GM12872 (cell line): ENCODE measurements at regions not wholly inside any gene's neighbourhood (a gene's known extent, or its start where the extent isn't known, plus 50 kb on each side); places are given as distances from the start of the nearest gene placed in this dataset.

Experiments
- TF ChIP-seq, protein P1 (sequence below): IDR thresholded peaks from 3 replicates; pipeline ENCODE4 v1.5.1; 2011; ENCODE audit warnings: low read depth, mild to moderate bottlenecking, low read length, moderate library complexity; ENCODE audit not compliant: insufficient read depth

DNA sequence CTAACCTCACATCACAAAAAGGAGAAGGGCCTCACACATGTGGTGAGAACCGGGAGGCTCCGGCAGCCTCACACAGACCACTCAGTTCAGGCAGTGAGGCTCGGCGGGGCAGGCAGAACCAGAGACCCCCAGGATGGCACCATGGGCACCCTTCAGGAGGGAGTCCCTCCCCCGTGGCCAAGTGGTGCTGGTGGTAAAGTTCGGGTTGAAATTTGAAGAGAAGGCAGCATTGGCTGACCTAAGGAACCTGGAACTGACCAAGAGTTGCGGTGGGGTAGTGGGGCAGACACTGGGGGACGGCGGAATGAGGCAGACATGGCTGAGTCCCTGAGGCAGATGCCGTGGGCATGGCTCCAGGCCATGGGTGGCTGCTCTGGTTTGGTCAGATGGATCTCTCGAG, 239.3 kb upstream of the MYT1L start:
- TF ChIP-seq, protein P1, sequence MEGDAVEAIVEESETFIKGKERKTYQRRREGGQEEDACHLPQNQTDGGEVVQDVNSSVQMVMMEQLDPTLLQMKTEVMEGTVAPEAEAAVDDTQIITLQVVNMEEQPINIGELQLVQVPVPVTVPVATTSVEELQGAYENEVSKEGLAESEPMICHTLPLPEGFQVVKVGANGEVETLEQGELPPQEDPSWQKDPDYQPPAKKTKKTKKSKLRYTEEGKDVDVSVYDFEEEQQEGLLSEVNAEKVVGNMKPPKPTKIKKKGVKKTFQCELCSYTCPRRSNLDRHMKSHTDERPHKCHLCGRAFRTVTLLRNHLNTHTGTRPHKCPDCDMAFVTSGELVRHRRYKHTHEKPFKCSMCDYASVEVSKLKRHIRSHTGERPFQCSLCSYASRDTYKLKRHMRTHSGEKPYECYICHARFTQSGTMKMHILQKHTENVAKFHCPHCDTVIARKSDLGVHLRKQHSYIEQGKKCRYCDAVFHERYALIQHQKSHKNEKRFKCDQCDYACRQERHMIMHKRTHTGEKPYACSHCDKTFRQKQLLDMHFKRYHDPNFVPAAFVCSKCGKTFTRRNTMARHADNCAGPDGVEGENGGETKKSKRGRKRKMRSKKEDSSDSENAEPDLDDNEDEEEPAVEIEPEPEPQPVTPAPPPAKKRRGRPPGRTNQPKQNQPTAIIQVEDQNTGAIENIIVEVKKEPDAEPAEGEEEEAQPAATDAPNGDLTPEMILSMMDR = no peak

DNA sequence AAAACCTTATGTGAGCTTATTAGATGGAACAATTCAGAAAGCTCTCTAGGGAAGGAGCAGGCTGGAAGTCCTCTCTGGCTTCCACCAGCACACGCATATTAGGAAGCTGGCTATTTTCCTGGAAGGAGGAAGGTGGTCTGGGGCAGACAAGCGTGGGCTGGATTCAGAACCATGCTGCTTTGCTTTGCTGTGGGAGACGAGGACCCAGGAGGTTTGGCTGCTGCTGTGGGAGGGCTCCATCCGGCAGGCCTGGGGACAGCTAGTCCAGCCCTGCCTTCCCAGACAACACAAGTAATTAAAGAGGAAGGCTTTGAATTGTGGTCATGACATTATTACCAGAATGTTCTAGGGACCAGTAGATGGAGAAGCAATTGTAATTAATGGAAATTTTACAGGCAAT, 238.8 kb upstream of the MYT1L start:
- TF ChIP-seq, protein P1 = no peak

DNA sequence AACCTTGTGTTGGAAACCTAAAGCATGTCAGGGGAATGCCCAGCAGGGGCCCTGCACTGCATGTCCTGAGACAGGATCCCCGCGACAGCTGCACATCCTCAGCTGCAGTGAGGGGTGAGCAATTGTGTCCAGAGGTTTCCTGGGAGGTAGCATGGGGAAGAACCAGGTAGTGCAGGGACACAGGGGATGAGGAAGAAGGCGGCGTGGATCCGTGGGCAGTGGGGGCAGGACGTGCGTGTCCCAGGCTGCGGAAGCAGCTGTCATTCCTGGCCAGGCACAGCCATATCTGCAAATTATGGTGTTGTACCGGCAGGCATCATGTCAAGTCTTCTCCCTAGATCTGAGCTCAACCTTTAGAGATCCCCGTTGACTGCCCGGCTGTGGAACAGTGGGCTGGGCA, 238.2 kb upstream of the MYT1L start:
- TF ChIP-seq, protein P1 = no peak

DNA sequence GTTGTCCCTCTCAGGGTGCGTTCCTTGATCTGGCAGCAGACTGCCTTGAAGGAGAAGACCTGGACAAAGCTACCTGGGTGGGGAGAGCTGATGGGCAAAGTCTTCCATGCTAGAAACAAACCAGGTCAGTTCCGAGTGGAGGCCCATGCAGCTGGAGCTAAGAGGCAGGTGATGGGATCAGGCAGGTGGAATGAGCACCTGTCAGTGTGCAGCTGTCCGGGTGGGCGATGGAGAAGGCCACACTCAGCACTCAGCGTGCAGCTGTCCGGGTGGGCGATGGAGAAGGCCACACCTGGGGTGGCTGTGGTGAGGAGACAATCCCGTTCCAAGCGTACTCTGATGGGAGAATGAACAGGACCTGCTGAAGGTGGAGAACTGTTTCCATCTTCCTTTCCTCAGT, 237.3 kb upstream of the MYT1L start:
- TF ChIP-seq, protein P1 = no peak

DNA sequence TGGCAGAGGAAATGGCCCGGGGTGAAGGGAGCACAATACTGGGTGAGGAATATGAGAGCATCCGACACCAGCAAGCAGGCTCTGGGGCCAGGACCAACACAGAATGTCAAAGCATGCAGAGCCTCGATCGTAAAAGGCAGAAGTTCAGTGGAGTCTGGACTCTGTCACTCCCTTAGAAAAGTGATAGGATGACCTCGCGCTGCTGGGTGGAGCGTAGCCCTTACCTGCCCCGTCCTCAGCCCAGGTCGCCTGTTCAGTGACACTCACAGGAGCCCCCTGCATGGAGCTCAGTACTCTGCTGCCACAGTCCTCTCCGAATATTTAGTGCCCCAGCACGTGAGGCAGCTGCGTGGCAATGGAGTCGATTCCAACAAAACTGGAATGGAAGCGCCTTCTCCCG, 236.7 kb upstream of the MYT1L start:
- TF ChIP-seq, protein P1 = no peak

DNA sequence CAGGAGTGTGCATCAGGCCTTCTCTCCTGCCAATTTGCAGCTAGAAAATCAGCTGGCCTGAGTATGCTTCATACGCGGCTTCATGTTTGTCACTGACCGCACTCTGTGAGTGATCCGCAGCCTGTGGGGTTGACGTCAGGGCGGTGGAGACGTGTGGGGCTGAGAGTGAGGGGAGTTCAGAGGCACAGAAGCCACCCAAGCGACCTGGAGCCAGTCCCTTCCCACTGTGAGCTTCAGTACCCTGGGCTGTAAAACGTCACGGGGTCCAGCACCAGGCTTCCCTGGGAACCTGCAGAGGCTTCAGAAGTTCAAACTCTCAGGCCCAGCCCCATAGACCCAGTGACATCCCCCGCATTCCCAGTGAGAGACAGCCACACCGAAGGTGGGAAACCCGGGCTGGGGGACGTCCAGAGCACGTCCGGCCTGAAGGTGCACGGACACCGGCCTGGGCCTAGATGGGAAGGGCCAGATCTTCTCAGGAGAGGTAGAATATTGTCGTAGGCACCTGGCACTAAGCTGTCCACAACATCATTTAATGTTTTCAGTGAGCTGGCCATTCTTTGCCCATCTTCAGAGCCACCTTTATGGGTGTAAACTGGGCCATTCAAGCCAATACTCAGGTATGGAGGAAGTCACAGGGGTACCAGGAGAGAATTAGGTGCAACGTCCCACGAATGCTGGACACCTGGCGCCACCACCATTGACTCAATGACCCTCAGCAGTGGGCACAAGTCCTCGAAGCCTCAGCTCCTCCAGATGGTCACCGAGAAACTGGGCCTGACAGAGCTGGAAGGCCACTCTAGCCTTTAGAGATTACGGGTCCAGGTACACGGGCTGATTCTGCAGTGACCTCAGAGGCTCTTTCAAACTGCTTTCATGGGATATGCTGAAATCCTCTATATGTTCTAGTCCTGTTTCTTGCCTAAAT, 235.6 kb upstream of the MYT1L start:
- TF ChIP-seq, protein P1 = no peak

DNA sequence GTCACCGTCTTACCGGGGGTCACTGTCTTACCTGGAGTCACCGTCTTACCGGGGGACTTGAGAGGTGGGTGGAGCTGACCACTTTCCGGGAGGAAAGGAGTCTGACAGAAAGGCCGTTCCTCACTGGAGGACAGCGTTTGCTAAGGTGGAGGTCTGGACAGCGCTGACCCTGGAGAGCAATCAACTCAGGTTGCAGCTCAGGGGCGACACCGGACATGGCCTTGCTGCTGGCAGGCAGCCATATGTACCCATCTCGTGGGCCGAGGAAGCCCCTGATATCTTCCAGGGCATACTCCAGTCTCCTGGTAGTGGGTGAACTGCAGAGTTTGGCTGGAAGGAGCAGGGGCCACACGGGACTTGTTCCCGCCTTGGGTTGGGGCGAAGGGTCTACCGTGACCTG, 234.6 kb upstream of the MYT1L start:
- TF ChIP-seq, protein P1 = no peak
